WERI-Rb-1 (cell line): ENCODE measurements at regions not wholly inside any gene's neighbourhood (a gene's known extent, or its start where the extent isn't known, plus 50 kb on each side); places are given as distances from the start of the nearest gene placed in this dataset.

Source experiments
- DNase-seq: peaks from one replicate; pipeline ENCODE4 v3.0.0-alpha.2; 2020
- H3K27ac ChIP-seq: fragments of 250-450 bp; sonication (Bioruptor Pico); 2 replicates; pipeline ENCODE4 v1.5.1; 2020; ENCODE audit warnings: mild to moderate bottlenecking, moderate library complexity
- H3K27me3 ChIP-seq: fragments of 250-450 bp; sonication (Bioruptor Pico); 2 replicates; pipeline ENCODE4 v1.5.1; 2021; ENCODE audit warnings: mild to moderate bottlenecking, low read depth, moderate library complexity; ENCODE audit not compliant: insufficient read depth, severe bottlenecking
- H3K36me3 ChIP-seq: fragments of 250-450 bp; sonication (Bioruptor Pico); 2 replicates; pipeline ENCODE4 v1.5.1; 2020; ENCODE audit warnings: mild to moderate bottlenecking, moderate library complexity
- H3K4me3 ChIP-seq: 2 replicates; pipeline ENCODE4 v1.5.1; 2011; ENCODE audit warnings: low read depth, mild to moderate bottlenecking, control low read depth, low read length
- H3K9me3 ChIP-seq: fragments of 250-450 bp; sonication (Bioruptor Pico); 2 replicates; pipeline ENCODE4 v1.5.1; 2021; ENCODE audit warnings: mild to moderate bottlenecking, moderate library complexity; ENCODE audit not compliant: severe bottlenecking
- CTCF ChIP-seq: IDR thresholded peaks from 2 replicates; pipeline ENCODE4 v1.5.1; 2011; ENCODE audit warnings: low read depth, mild to moderate bottlenecking, control low read depth, inconsistent platforms, low read length

DNA sequence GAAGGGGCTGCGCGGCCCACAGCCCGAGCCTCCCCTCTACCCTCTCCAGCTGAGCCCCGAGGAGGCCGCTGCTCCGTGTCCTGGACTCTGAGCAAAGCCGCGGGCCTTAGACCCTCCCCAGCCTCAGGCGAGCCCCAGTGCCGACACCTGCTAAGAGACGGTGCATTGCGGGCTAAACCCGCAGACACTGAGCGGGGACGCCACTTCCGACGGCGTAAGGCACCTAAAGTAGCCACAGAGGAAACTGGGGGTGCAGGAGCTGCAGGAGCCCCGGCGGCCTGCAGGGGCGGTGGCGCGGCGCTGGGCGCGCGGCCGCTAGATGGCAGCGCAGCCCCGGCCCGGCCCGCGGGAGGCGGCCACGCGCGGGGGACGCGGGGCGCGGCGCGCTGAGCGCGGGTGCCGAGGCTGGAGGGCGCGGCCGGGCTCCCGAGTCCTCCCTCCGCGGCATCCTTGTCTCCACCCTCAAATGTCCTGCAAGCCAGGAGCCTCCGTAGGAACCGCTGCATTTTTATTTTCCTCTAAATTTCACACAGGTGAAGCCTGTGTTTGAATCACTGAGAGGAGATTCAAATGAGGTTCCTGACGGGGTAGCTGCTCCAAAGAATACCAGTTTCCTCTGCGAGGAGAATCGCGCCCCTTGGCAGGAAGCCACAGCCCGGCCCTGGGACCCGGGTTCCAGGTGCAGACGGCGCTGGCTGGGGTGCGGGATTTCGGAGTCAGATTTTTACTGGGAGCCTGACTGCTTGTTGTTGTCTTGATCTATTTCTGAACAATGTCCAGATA, 650.5 kb downstream of the GALR1 start:
- H3K27ac ChIP-seq: peak overlapping the region; percentile 62
- peak; percentile 78 for DNase-seq

GRCh38 chr18:77905011-77905410, 655.4 kb downstream of the GALR1 start:
- H3K27ac ChIP-seq: no peak overlapping the region
- H3K9me3 ChIP-seq: no peaks in the 10 kb centered on the region
- DNase-seq: no peak
- no peaks in the 10 kb centered on the region for H3K36me3 ChIP-seq
- H3K27me3 ChIP-seq: no peaks in the 10 kb centered on the region
- H3K4me3 ChIP-seq: no peak overlapping the region
- TF ChIP-seq CTCF: no peak

More for the DNA sequence above, 650.5 kb downstream of the GALR1 start:
- Histone ChIP-seq H3K9me3 (no peaks in the 10 kb centered on the region), H3K36me3 (no peaks in the 10 kb centered on the region), H3K4me3 (peak overlapping the region; percentile 62), H3K27me3 (no peaks in the 10 kb centered on the region)
- TF ChIP-seq CTCF: peak; percentile 98

- no peak for TF ChIP-seq CTCF
- H3K27me3 ChIP-seq: no peaks in the 10 kb centered on the region
- H3K9me3 ChIP-seq: no peaks in the 10 kb centered on the region
- DNase-seq: no peak
- no peak overlapping the region for H3K27ac ChIP-seq
- H3K4me3 ChIP-seq: no peak overlapping the region
- no peaks in the 10 kb centered on the region for H3K36me3 ChIP-seq
Measured at GRCh38 chr18:77905449-77906055, 655.9 kb downstream of the GALR1 start.

DNA sequence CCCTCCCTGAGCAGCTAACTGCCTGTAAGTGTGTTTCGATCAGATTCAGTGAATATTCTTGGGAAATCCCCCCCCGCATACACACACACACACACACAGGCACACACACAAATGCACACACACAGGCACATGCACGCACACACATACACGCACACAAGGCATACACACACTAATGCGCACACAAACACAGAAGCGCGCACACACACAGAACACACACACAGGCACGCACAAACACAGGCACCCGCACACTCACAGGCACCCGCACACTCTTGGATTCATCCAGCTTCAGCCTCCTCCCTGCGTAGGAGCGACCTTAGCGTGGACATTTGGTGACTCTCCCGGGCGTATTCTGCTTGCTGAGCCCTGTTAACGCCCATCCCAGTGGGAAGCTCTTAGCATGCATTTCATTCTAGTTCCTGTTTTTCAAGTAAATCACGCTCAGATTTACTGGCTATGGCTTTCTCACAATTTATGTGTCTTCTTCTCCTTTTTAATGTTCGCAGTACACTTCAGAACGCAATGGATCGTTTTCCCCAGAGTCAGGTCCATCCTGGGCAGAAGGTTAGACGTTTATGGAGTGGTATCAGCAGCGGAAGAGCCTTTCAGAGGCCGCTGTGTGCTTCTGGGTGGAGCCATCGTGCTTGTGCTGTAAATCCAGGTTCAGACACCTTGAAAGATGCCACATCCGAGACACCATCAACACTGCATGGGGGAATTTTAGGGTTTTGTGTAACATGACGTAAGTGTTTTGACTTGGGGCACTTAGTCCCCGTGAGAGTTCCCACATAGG, 656.6 kb downstream of the GALR1 start:
- DNase-seq: no peak
- no peak for TF ChIP-seq CTCF
- no peaks in the 10 kb centered on the region for H3K9me3 ChIP-seq
- no peak overlapping the region for H3K4me3 ChIP-seq
- no peak overlapping the region for H3K27ac ChIP-seq
- H3K27me3 ChIP-seq: no peaks in the 10 kb centered on the region
- H3K36me3 ChIP-seq: no peaks in the 10 kb centered on the region

DNA sequence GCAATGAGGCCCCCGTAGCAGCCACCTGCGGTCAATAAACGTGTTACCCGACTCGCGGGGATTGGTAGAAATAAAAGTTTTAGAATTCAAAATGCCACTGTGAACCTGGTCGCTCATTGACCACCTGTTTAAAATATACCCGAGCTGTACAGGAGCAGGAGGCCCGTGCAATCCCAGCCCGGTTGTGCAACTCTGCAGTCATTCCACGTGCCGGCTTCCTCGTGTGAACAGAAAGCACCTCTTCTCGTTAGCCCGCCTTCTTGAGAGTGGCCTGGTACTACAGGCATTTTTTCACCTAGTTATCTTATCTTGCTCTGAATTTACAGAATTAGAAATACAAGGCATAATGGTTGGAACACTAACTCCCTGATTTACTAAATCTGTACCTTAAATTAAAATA, 660.7 kb downstream of the GALR1 start:
- no peak for TF ChIP-seq CTCF
- Histone ChIP-seq H3K27ac (no peak overlapping the region), H3K27me3 (no peaks in the 10 kb centered on the region), H3K4me3 (no peak overlapping the region), H3K36me3 (no peaks in the 10 kb centered on the region), H3K9me3 (no peaks in the 10 kb centered on the region)
- DNase-seq: no peak
